HFFc6 (cell line): ENCODE measurements at regions not wholly inside any gene's neighbourhood (a gene's known extent, or its start where the extent isn't known, plus 50 kb on each side); places are given as distances from the start of the nearest gene placed in this dataset.

ENCODE experiments used
- DNase-seq: peaks from one replicate; pipeline ENCODE4 v3.0.0-alpha.2; 2018
- H3K27ac Mint-ChIP-seq: 2 replicates; pipeline ENCODE4 v1.8.0; 2020; ENCODE audit warnings: mild to moderate bottlenecking, mixed read lengths
- H3K27me3 Mint-ChIP-seq: 2 replicates; pipeline ENCODE4 v1.8.0; 2021; ENCODE audit warnings: mild to moderate bottlenecking, moderate library complexity, mixed read lengths; ENCODE audit not compliant: insufficient read depth
- H3K36me3 Mint-ChIP-seq: 2 replicates; pipeline ENCODE4 v1.8.0; 2021; ENCODE audit warnings: low read depth, mixed read lengths
- H3K4me1 Mint-ChIP-seq: 2 replicates; pipeline ENCODE4 v1.8.0; 2020; ENCODE audit warnings: low read depth, mixed read lengths
- H3K4me3 Mint-ChIP-seq: 2 replicates; pipeline ENCODE4 v1.8.0; 2020; ENCODE audit warnings: mild to moderate bottlenecking, moderate library complexity, mixed read lengths
- H3K9me3 Mint-ChIP-seq: 2 replicates; pipeline ENCODE4 v1.8.0; 2020; ENCODE audit warnings: mild to moderate bottlenecking, mixed read lengths
- TF ChIP-seq, protein P1 (sequence below): fragments of 200-600 bp; sonication (generic); IDR thresholded peaks from 2 replicates; pipeline ENCODE4 v1.5.0; 2021; ENCODE audit warnings: antibody characterized with exemption, mild to moderate bottlenecking

DNA sequence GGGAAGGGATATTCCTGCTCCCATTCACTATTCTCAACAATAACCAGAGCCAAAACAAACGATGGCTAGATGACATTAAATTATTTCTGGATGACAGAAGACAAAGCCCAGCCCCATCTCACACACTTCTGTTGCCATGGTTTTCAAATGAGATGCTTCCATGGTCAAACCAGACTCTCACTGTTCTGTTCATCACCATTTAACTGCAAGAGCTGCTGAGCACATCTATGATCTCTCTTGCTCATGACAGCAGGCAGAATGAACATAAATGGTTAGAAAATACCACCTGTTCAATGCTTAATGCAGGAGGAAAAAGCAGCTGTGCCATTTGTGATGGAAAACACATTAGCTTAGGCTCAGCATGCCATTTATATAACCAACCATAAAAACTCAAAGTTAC lies 758.6 kb upstream of the ZWINT start:
- no peak for DNase-seq

DNA sequence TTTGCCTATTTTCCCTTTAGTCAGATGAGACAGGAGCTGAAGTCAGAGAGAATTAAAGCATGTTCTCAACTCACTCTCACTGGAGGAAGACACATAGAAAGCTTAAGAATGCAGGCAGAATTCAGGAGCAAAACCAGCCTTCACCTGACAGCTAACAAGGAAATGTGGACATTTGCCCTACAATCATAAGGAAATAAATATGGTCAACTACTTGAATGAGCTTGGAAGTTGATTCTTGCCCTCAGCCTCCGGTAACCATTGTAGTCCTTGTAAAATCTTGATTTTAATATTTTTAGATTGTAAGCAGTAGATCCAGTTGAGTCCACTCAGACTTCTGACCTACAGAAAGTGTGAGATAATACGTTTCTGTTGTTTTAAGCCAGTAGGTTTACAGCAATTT lies 752.5 kb upstream of the ZWINT start:
- DNase-seq = no peak
- H3K4me3 Mint-ChIP-seq = no peak overlapping the region
- TF ChIP-seq, protein P1, sequence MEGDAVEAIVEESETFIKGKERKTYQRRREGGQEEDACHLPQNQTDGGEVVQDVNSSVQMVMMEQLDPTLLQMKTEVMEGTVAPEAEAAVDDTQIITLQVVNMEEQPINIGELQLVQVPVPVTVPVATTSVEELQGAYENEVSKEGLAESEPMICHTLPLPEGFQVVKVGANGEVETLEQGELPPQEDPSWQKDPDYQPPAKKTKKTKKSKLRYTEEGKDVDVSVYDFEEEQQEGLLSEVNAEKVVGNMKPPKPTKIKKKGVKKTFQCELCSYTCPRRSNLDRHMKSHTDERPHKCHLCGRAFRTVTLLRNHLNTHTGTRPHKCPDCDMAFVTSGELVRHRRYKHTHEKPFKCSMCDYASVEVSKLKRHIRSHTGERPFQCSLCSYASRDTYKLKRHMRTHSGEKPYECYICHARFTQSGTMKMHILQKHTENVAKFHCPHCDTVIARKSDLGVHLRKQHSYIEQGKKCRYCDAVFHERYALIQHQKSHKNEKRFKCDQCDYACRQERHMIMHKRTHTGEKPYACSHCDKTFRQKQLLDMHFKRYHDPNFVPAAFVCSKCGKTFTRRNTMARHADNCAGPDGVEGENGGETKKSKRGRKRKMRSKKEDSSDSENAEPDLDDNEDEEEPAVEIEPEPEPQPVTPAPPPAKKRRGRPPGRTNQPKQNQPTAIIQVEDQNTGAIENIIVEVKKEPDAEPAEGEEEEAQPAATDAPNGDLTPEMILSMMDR = no peak
- H3K27me3 Mint-ChIP-seq = no peaks in the 10 kb centered on the region
- peaks cover 25% of the 10 kb centered on the region for H3K9me3 Mint-ChIP-seq
- H3K27ac Mint-ChIP-seq = no peak overlapping the region
- no peaks in the 10 kb centered on the region; the same call in 1 of the 2 replicates for H3K36me3 Mint-ChIP-seq
- no peaks in the 10 kb centered on the region for H3K4me1 Mint-ChIP-seq

More for the DNA sequence above, 758.6 kb upstream of the ZWINT start:
- H3K36me3 Mint-ChIP-seq = no peaks in the 10 kb centered on the region
- H3K9me3 Mint-ChIP-seq = peaks cover 22% of the 10 kb centered on the region
- no peaks in the 10 kb centered on the region for H3K27me3 Mint-ChIP-seq
- no peak overlapping the region for H3K4me3 Mint-ChIP-seq
- H3K4me1 Mint-ChIP-seq = no peaks in the 10 kb centered on the region
- no peak overlapping the region for H3K27ac Mint-ChIP-seq
- TF ChIP-seq, protein P1 = no peak

DNA sequence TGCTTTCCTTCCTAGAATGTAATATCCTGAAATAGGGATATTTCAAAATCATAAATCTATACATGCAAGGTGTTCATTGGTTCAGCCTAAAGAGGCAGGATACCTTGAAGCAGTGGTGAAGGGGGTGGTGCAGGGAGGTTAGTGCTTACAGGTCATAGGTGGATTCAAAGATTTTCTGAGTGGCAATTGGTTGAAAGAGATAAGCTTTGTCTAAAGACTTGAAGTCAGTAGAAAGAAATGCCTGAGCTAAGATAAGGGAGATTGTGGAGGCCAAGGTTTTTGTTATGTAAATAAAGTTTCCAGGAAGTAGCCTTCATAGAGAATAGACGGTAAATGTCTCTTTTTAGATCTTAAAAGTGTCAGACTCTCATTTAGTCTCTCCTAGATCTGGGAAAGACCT lies 741.2 kb upstream of the ZWINT start:
- Mint-ChIP-seq H3K27ac (no peak overlapping the region), H3K4me1 (no peaks in the 10 kb centered on the region), H3K9me3 (peaks cover 16% of the 10 kb centered on the region), H3K4me3 (no peak overlapping the region), H3K27me3 (no peaks in the 10 kb centered on the region), H3K36me3 (no peaks in the 10 kb centered on the region; the same call in 1 of the 2 replicates)
- no peak for DNase-seq
- TF ChIP-seq, protein P1 = no peak

DNA sequence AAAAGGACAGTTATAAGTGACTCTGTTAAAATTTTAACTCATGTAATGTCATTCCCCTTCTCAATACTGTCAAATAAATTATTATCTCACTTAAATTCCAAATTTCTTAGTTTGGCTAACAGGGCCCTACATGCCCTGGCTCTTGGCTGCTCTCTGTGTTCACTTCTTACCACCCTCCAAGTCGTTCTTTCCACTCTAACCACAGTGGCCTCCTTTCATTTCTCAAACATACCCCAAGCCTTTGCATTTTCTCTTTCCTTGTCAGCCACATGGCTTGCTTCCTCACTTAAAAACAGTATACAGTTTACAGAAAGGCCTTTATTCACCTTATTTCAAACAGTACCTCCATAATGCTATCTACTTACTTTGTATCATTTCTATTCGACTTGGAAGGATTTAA lies 737.1 kb upstream of the ZWINT start:
- no peaks in the 10 kb centered on the region for H3K36me3 Mint-ChIP-seq
- H3K27ac Mint-ChIP-seq = no peak overlapping the region
- H3K4me1 Mint-ChIP-seq = no peaks in the 10 kb centered on the region
- H3K9me3 Mint-ChIP-seq = peaks cover 16% of the 10 kb centered on the region
- TF ChIP-seq, protein P1 = no peak
- no peaks in the 10 kb centered on the region for H3K27me3 Mint-ChIP-seq
- DNase-seq = no peak
- H3K4me3 Mint-ChIP-seq = no peak overlapping the region

DNA sequence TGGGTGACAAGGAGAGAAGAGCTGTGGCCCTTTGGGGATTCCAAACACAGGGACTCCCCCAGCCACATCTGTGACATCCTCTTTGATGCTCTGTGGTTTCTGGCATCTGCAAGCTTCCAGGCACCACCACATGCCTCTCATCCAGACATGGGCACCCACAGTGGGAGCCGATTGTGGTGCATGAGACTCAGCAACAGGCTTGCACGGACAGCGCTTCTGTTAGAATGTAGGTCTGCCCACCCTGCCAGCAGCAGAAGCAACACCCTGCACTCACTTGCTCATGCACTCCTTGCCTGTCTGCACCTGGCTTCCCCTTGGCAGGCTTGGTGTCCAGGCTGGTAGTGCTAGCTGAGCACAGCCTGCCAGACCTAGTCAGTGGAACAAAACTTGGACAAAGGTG lies 735.0 kb upstream of the ZWINT start:
- DNase-seq = no peak
- H3K36me3 Mint-ChIP-seq = no peaks in the 10 kb centered on the region
- H3K27me3 Mint-ChIP-seq = no peaks in the 10 kb centered on the region
- peaks cover 15% of the 10 kb centered on the region for H3K9me3 Mint-ChIP-seq
- TF ChIP-seq, protein P1 = no peak
- no peak overlapping the region for H3K4me3 Mint-ChIP-seq
- no peak overlapping the region for H3K27ac Mint-ChIP-seq
- no peaks in the 10 kb centered on the region for H3K4me1 Mint-ChIP-seq

DNA sequence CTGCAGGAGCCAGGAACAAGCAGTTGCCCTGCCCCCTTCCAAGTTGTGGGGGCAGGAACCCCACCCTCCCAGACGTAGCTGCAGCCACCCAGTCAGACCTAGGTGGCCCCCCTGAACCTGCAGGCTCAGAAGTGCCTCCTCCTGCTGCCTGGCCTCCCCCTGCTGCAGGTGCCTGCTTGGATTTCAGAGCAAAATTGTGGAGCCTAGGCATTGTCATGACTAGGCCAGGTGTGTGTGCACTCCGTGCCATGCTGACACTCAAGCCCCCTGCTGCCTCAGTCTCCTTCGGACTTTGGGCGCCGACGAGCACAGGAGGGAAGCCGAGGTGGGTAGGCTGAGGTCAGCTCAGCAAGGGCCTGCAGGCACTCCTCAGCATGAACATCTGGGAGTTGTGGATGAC lies 733.9 kb upstream of the ZWINT start:
- TF ChIP-seq, protein P1 = no peak

More for the DNA sequence above, 733.9 kb upstream of the ZWINT start:
- Mint-ChIP-seq H3K36me3 (no peaks in the 10 kb centered on the region), H3K9me3 (peaks cover 15% of the 10 kb centered on the region), H3K4me3 (no peak overlapping the region), H3K27me3 (no peaks in the 10 kb centered on the region), H3K27ac (no peak overlapping the region), H3K4me1 (no peaks in the 10 kb centered on the region)
- DNase-seq = no peak
